Peyer's patch (tissue), 4 donors: ENCODE measurements at regions not wholly inside any gene's neighbourhood (a gene's known extent, or its start where the extent isn't known, plus 50 kb on each side); places are given as distances from the start of the nearest gene placed in this dataset.

ENCODE experiments used
- DNase-seq, 3 donors: peaks; one replicate each; pipeline ENCODE4 v3.0.0-alpha.2; 2017 to 2019
- H3K27ac ChIP-seq, 4 donors: fragments of 200-600 bp; sonication (generic); one replicate each; pipeline ENCODE4 v1.5.1; 2016 to 2019
- H3K27me3 ChIP-seq, 2 donors: fragments of 200-600 bp; sonication (generic); one replicate each; pipeline ENCODE4 v1.5.1; 2019
- H3K36me3 ChIP-seq, 3 donors: fragments of 200-600 bp; sonication (generic); one replicate each; pipeline ENCODE4 v1.5.1; 2016 to 2019
- H3K4me1 ChIP-seq, 4 donors: fragments of 200-600 bp; sonication (generic); one replicate each; pipeline ENCODE4 v1.5.1; 2016 to 2019
- H3K4me3 ChIP-seq, 4 donors: fragments of 200-600 bp; sonication (generic); 1 replicate in 3 of 4; 2 replicates in 1 of 4; pipeline ENCODE4 v1.5.1; 2016 to 2019; ENCODE audit warnings: mild to moderate bottlenecking in 1 of 4
- H3K9me3 ChIP-seq, 4 donors: fragments of 200-600 bp; sonication (generic); one replicate each; pipeline ENCODE4 v1.5.1; 2016 to 2019; ENCODE audit warnings: mild to moderate bottlenecking in 1 of 4
- POLR2A ChIP-seq, 2 donors: fragments of 450-650 bp; IDR thresholded peaks; one replicate each; pipeline ENCODE4 v1.5.1; 2017; ENCODE audit warnings: antibody characterized with exemption in 2 of 2, mild to moderate bottlenecking in 2 of 2, moderate library complexity in 2 of 2
- TF ChIP-seq, protein P1 (sequence below), 6 experiments: fragments of 450-650 bp in 4 of 6; fragments of 200-600 bp in 2 of 6; sonication (generic) in 1 of 6; IDR thresholded peaks; one replicate each; pipeline ENCODE4 v1.5.1; 2017 to 2019; ENCODE audit warnings: antibody characterized with exemption in 6 of 6, mild to moderate bottlenecking in 3 of 6, moderate library complexity in 1 of 6

- peak in 1 of 2 donors; percentile 49 for TF ChIP-seq POLR2A (IDR thresholded peaks at IDR 0.05)
- TF ChIP-seq, protein P1, sequence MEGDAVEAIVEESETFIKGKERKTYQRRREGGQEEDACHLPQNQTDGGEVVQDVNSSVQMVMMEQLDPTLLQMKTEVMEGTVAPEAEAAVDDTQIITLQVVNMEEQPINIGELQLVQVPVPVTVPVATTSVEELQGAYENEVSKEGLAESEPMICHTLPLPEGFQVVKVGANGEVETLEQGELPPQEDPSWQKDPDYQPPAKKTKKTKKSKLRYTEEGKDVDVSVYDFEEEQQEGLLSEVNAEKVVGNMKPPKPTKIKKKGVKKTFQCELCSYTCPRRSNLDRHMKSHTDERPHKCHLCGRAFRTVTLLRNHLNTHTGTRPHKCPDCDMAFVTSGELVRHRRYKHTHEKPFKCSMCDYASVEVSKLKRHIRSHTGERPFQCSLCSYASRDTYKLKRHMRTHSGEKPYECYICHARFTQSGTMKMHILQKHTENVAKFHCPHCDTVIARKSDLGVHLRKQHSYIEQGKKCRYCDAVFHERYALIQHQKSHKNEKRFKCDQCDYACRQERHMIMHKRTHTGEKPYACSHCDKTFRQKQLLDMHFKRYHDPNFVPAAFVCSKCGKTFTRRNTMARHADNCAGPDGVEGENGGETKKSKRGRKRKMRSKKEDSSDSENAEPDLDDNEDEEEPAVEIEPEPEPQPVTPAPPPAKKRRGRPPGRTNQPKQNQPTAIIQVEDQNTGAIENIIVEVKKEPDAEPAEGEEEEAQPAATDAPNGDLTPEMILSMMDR (IDR thresholded peaks at IDR 0.05): no peak
- peak overlapping the region in 3 of 4 donors; percentile 76 to 91 (median 87) for H3K27ac ChIP-seq
- H3K4me1 ChIP-seq: peaks cover 0 to 9% (median 0%) of the 10 kb centered on the region in 4 donors
- H3K9me3 ChIP-seq: no peaks in the 10 kb centered on the region
- no peaks in the 10 kb centered on the region for H3K36me3 ChIP-seq
- no peak overlapping the region for H3K4me3 ChIP-seq
- no peaks in the 10 kb centered on the region for H3K27me3 ChIP-seq
- peak in 2 of 3 donors; percentile 90 to 93 for DNase-seq
These were observed 198.2 kb downstream of the MAF start for GRCh38 chr16:79402356-79402755.

DNA sequence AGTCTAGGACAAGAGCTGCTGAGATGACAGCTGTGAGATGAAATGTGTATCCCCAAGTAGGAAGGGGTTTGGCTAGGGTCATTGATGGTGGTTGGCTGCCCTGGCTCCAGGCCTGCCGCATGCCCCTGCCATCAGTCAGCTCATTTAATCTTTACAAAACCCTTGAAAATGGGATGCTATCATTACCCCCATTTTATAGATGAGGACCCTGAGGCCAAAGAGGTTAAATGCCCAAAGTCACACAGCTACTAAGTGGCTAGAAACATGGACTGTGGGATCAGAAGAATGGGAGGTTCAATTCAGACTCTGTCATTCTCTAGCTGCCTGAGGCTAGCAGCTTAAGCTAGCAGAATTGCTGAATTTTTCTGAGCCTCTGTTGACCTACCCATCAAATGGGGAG is 198.8 kb downstream of the MAF start:
- Histone ChIP-seq H3K9me3 (no peaks in the 10 kb centered on the region), H3K4me3 (no peak overlapping the region), H3K4me1 (peaks cover 0 to 9% (median 0%) of the 10 kb centered on the region in 4 donors), H3K27ac (peak overlapping the region in 3 of 4 donors; percentile 76 to 91 (median 87)), H3K27me3 (no peaks in the 10 kb centered on the region), H3K36me3 (no peaks in the 10 kb centered on the region)
- DNase-seq: no peak
- TF ChIP-seq, protein P1 (IDR thresholded peaks at IDR 0.05): no peak

- no peak for DNase-seq
- Histone ChIP-seq H3K27me3 (no peaks in the 10 kb centered on the region), H3K9me3 (no peaks in the 10 kb centered on the region), H3K27ac (peak overlapping the region in 3 of 4 donors; percentile 76 to 91 (median 85)), H3K4me3 (no peak overlapping the region), H3K4me1 (peaks cover 0 to 9% (median 0%) of the 10 kb centered on the region in 4 donors), H3K36me3 (no peaks in the 10 kb centered on the region)
- TF ChIP-seq, protein P1 (IDR thresholded peaks at IDR 0.05): no peak
- TF ChIP-seq POLR2A (IDR thresholded peaks at IDR 0.05): no peak
These were observed 199.4 kb downstream of the MAF start for GRCh38 chr16:79401157-79401556.

DNA sequence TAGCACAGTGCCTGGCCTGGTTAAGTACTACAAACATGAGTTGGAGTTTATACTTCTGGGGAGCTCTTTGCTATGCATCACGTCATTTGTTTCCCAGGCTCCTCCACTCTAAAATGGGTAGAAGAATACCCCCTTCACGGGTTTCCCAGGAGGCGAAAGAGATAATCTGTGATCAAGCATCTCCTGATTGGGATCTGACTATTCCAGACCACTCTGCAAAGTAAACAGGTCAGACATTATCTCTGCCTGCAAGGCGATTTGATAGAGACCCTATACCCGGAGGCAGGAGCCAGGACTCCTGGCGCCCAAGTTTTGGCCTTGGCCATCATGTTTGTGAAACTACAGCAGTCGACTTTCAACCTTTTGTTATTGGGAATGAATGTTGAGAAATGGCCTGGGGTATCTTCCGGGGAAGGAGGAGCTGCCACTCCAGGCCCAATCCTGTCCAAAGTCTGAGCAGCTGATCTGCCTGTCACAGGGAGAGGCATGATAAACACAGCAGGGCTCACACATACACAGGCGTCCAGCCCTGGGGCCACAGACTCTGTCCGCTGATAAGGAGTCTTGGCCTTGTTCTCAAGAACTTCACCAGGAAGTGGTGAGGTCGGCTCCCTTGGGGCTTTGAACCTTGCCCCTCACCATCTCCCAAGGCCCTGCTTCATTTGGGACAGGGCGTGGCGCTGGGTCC is 199.9 kb downstream of the MAF start:
- peak in 2 of 3 donors; percentile 83 to 89 for DNase-seq
- Histone ChIP-seq H3K4me1 (peaks cover 0 to 9% (median 0%) of the 10 kb centered on the region in 4 donors), H3K4me3 (no peak overlapping the region), H3K27me3 (no peaks in the 10 kb centered on the region), H3K36me3 (no peaks in the 10 kb centered on the region), H3K9me3 (no peaks in the 10 kb centered on the region), H3K27ac (peak overlapping the region in 3 of 4 donors; percentile 76 to 91 (median 85))
- peak in 1 of 2 donors; percentile 46 for TF ChIP-seq POLR2A (IDR thresholded peaks at IDR 0.05)
- TF ChIP-seq, protein P1 (IDR thresholded peaks at IDR 0.05): no peak

DNA sequence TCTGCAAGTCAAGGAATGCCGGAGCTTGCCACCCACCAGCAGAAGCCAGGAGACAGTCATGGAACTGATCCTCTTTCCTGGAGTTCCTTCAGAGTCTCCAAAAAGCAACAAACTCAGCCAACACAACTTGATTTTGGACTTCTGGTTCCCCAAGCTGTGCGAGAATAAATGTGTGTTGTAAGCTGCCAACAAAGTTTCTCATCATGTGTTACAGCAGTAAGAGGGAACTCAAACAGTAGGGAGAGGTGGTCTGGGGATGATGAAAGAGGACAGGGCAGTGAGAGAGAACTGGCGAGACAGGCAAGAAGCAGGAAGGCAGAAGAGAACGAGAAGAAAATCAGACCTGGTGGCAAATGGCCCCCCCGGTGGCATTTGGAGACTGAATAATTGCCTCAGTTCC is 204.9 kb downstream of the MAF start:
- TF ChIP-seq POLR2A (IDR thresholded peaks at IDR 0.05): no peak
- TF ChIP-seq, protein P1 (IDR thresholded peaks at IDR 0.05): no peak
- no peak overlapping the region for H3K27ac ChIP-seq
- H3K27me3 ChIP-seq: no peaks in the 10 kb centered on the region
- H3K9me3 ChIP-seq: no peaks in the 10 kb centered on the region
- DNase-seq: no peak
- no peak overlapping the region for H3K4me3 ChIP-seq
- H3K36me3 ChIP-seq: no peaks in the 10 kb centered on the region
- no peaks in the 10 kb centered on the region for H3K4me1 ChIP-seq
